Erythroblast (primary cell): ENCODE measurements at regions not wholly inside any gene's neighbourhood (a gene's known extent, or its start where the extent isn't known, plus 50 kb on each side); places are given as distances from the start of the nearest gene placed in this dataset.

ENCODE experiments used
- DNase-seq, 2 experiments: peaks; one replicate each; lab custom pipeline; 2025; lab: John Stamatoyannopoulos, UW
- GATA1 ChIP-seq: IDR thresholded peaks from 2 replicates; pipeline ENCODE4 v1.6.1; 2011; ENCODE audit warnings: low read depth, mild to moderate bottlenecking, control low read depth, low read length, moderate library complexity
- POLR2A ChIP-seq: IDR thresholded peaks from 2 replicates; pipeline ENCODE4 v1.6.1; 2011; ENCODE audit warnings: mild to moderate bottlenecking, low read length

GRCh38 chr4:189036906-189037305, 897.7 kb downstream of the TRIML1 start:
- TF ChIP-seq POLR2A (no peak), GATA1 (no peak)
- no peak for DNase-seq

GRCh38 chr4:189046642-189047041, 894.0 kb upstream of the FRG1 start:
- DNase-seq, result no peak
- TF ChIP-seq POLR2A, result no peak
- TF ChIP-seq GATA1, result no peak

- DNase-seq, result no peak
- TF ChIP-seq POLR2A (no peak), GATA1 (no peak)
Measured at GRCh38 chr4:189048119-189048518, 892.6 kb upstream of the FRG1 start.

GRCh38 chr4:189049682-189050081, 891.0 kb upstream of the FRG1 start:
- DNase-seq, result no peak
- TF ChIP-seq POLR2A (no peak), GATA1 (no peak)

- no peak for TF ChIP-seq GATA1
- TF ChIP-seq POLR2A, result no peak
- DNase-seq, result no peak
Measured at GRCh38 chr4:189050643-189051042, 890.0 kb upstream of the FRG1 start.

- no peak for DNase-seq
- TF ChIP-seq POLR2A (no peak), GATA1 (no peak)
Measured at GRCh38 chr4:189053621-189054020, 887.1 kb upstream of the FRG1 start.

- no peak for DNase-seq
- TF ChIP-seq GATA1 (no peak), POLR2A (no peak)
Measured at GRCh38 chr4:189060104-189060503, 880.6 kb upstream of the FRG1 start.

GRCh38 chr4:189062047-189062820, 878.4 kb upstream of the FRG1 start:
- TF ChIP-seq POLR2A (no peak), GATA1 (no peak)
- DNase-seq, result no peak

GRCh38 chr4:189069772-189070171, 870.9 kb upstream of the FRG1 start:
- no peak for TF ChIP-seq POLR2A
- TF ChIP-seq GATA1, result no peak
- DNase-seq, result no peak

- TF ChIP-seq POLR2A (no peak), GATA1 (no peak)
- no peak for DNase-seq
Measured at GRCh38 chr4:189071241-189071640, 869.4 kb upstream of the FRG1 start.

- no peak for TF ChIP-seq POLR2A
- TF ChIP-seq GATA1, result no peak
Measured at GRCh38 chr4:189073739-189074138, 866.9 kb upstream of the FRG1 start.

GRCh38 chr4:189081826-189082225, 858.8 kb upstream of the FRG1 start:
- TF ChIP-seq GATA1, result no peak
- no peak for DNase-seq

More at GRCh38 chr4:189073739-189074138, 866.9 kb upstream of the FRG1 start:
- no peak for DNase-seq

GRCh38 chr4:189083769-189084168, 856.9 kb upstream of the FRG1 start:
- no peak for DNase-seq
- TF ChIP-seq POLR2A, result no peak
- TF ChIP-seq GATA1, result no peak

- TF ChIP-seq GATA1, result no peak
- DNase-seq, result no peak
Measured at GRCh38 chr4:189084671-189085070, 856.0 kb upstream of the FRG1 start.

- no peak for DNase-seq
- TF ChIP-seq GATA1 (no peak), POLR2A (no peak)
Measured at GRCh38 chr4:189087971-189088370, 852.7 kb upstream of the FRG1 start.
